ENCODE measurements at regions not wholly inside any gene's neighbourhood (a gene's known extent, or its start where the extent isn't known, plus 50 kb on each side); places are given as distances from the start of the nearest gene placed in this dataset.
"Not testable (repeated sequence)": the region's sequence is repeated elsewhere in the genome, so short reads cannot be mapped to it uniquely, and the experiment has no call there.

- no peak for TF ChIP-seq CTCF (IDR thresholded peaks at IDR 0.05; ENCODE audit: insufficient read depth, low read depth, low read length)
- no peak for DNase-seq (ENCODE audit: low read depth)
- no peak overlapping the region for H3K4me3 ChIP-seq (ENCODE audit: low read depth, low read length)
Observed at GRCh38 chr3:153400641-153401040, 238.6 kb downstream of the RAP2B start.

GRCh38 chr3:153404157-153404556 is 242.1 kb downstream of the RAP2B start:
- no peak overlapping the region for H3K4me3 ChIP-seq (ENCODE audit: low read depth, low read length)
- DNase-seq (ENCODE audit: low read depth) = no peak
- TF ChIP-seq CTCF (IDR thresholded peaks at IDR 0.05; ENCODE audit: insufficient read depth, low read depth, low read length) = no peak

- DNase-seq (ENCODE audit: low read depth); H3K4me3 ChIP-seq (ENCODE audit: low read depth, low read length): not testable (repeated sequence)
Observed at GRCh38 chr3:153405320-153405719, 243.3 kb downstream of the RAP2B start.

- H3K4me3 ChIP-seq (ENCODE audit: low read depth, low read length) = no peak overlapping the region
- DNase-seq (ENCODE audit: low read depth) = no peak
- TF ChIP-seq CTCF (IDR thresholded peaks at IDR 0.05; ENCODE audit: insufficient read depth, low read depth, low read length) = no peak
Observed at GRCh38 chr3:153410517-153410916, 248.5 kb downstream of the RAP2B start.

GRCh38 chr3:153414982-153415381 is 253.0 kb downstream of the RAP2B start:
- no peak for TF ChIP-seq CTCF (IDR thresholded peaks at IDR 0.05; ENCODE audit: insufficient read depth, low read depth, low read length)
- DNase-seq (ENCODE audit: low read depth) = no peak
- H3K4me3 ChIP-seq (ENCODE audit: low read depth, low read length) = no peak overlapping the region

GRCh38 chr3:153422314-153422713 is 260.3 kb downstream of the RAP2B start:
- H3K4me3 ChIP-seq (ENCODE audit: low read depth, low read length) = no peak overlapping the region
- TF ChIP-seq CTCF (IDR thresholded peaks at IDR 0.05; ENCODE audit: insufficient read depth, low read depth, low read length) = no peak
- no peak for DNase-seq (ENCODE audit: low read depth)

GRCh38 chr3:153423820-153424219 is 261.8 kb downstream of the RAP2B start:
- DNase-seq (ENCODE audit: low read depth); H3K4me3 ChIP-seq (ENCODE audit: low read depth, low read length): not testable (repeated sequence)

GRCh38 chr3:153426344-153426743 is 264.3 kb downstream of the RAP2B start:
- H3K4me3 ChIP-seq (ENCODE audit: low read depth, low read length) = no peak overlapping the region
- no peak for TF ChIP-seq CTCF (IDR thresholded peaks at IDR 0.05; ENCODE audit: insufficient read depth, low read depth, low read length)
- DNase-seq (ENCODE audit: low read depth) = no peak

Data from fibroblast of villous mesenchyme (primary cell).